K562 (cell line): ENCODE measurements at regions not wholly inside any gene's neighbourhood (a gene's known extent, or its start where the extent isn't known, plus 50 kb on each side); places are given as distances from the start of the nearest gene placed in this dataset.

Experiments
- ARID2 ChIP-seq: fragments of 450-650 bp; IDR thresholded peaks from 2 replicates; pipeline ENCODE4 v1.6.1; 2017; ENCODE audit warnings: antibody characterized with exemption, mild to moderate bottlenecking
- BCOR ChIP-seq: fragments of 450-650 bp; IDR thresholded peaks from 2 replicates; pipeline ENCODE4 v1.6.1; 2016
- FOXJ3 ChIP-seq: sonication (generic); formaldehyde crosslinking; IDR thresholded peaks from 2 replicates; pipeline ENCODE4 v1.4.0; 2020; ENCODE audit warnings: mild to moderate bottlenecking, missing genetic modification reagents
- GTF2F1 ChIP-seq: IDR thresholded peaks from 2 replicates; pipeline ENCODE4 v1.6.1; 2011; ENCODE audit warnings: low read depth, low read length, improper control_type of control experiment
- HLTF ChIP-seq: fragments of 450-650 bp; IDR thresholded peaks from 2 replicates; pipeline ENCODE4 v1.6.1; 2016
- MAFK ChIP-seq: IDR thresholded peaks from 2 replicates; pipeline ENCODE4 v1.6.1; 2011; ENCODE audit warnings: low read length, improper control_type of control experiment
- NCOA4 ChIP-seq: fragments of 450-650 bp; IDR thresholded peaks from 2 replicates; pipeline ENCODE4 v1.6.1; 2018; ENCODE audit warnings: mild to moderate bottlenecking; ENCODE audit not compliant: partially characterized antibody
- NEUROD1 ChIP-seq: fragments of 150-350 bp; IDR thresholded peaks from 2 replicates; pipeline ENCODE4 v1.6.1; 2014; ENCODE audit warnings: borderline replicate concordance, low read length, low read depth; ENCODE audit not compliant: partially characterized antibody
- NRF1 ChIP-seq, 2 experiments: fragments of 450-650 bp; IDR thresholded peaks in 1 of 2; conservative IDR thresholded peaks in 1 of 2; 2 replicates each; pipeline ENCODE4 v1.6.1; 2014; ENCODE audit warnings: mild to moderate bottlenecking in 2 of 2
- PHF21A ChIP-seq: fragments of 450-650 bp; IDR thresholded peaks from 2 replicates; pipeline ENCODE4 v1.6.1; 2017; ENCODE audit warnings: low read depth, borderline replicate concordance
- RBM17 ChIP-seq: fragments of 200-400 bp; formaldehyde crosslinking; IDR thresholded peaks from 2 replicates; pipeline ENCODE4 v1.6.1; 2017; ENCODE audit warnings: low read depth, mild to moderate bottlenecking, low read length, borderline replicate concordance
- SNRNP70 ChIP-seq: fragments of 200-400 bp; formaldehyde crosslinking; optimal IDR thresholded peaks from 2 replicates; pipeline ENCODE3; 2017; ENCODE audit warnings: low read depth, low read length
- SP1 ChIP-seq: sonication (generic); formaldehyde crosslinking; IDR thresholded peaks from 2 replicates; pipeline ENCODE4 v1.8.1; 2022; ENCODE audit warnings: mild to moderate bottlenecking, missing genetic modification reagents
- TAF1 ChIP-seq: IDR thresholded peaks from 2 replicates; pipeline ENCODE4 v1.6.1; 2011; ENCODE audit warnings: mild to moderate bottlenecking, low read length, moderate library complexity; ENCODE audit not compliant: insufficient read depth, control insufficient read depth, severe bottlenecking; ENCODE audit errors: extremely low read depth
- TAL1 ChIP-seq: fragments of 450-650 bp; IDR thresholded peaks from 2 replicates; pipeline ENCODE4 v1.6.1; 2016; ENCODE audit warnings: mild to moderate bottlenecking
- YBX1 ChIP-seq: fragments of 450-650 bp; IDR thresholded peaks from 2 replicates; pipeline ENCODE4 v1.7.1; 2016; ENCODE audit warnings: mild to moderate bottlenecking
- ZBED1 ChIP-seq: IDR thresholded peaks from 2 replicates; pipeline ENCODE4 v1.6.1; 2014
- ZEB2 ChIP-seq: fragments of 450-650 bp; IDR thresholded peaks from 2 replicates; pipeline ENCODE4 v1.6.1; 2016
- ZNF175 ChIP-seq: fragments of 200-800 bp; sonication (Bioruptor generic); IDR thresholded peaks from 2 replicates; pipeline ENCODE4 v1.6.1; 2016; ENCODE audit warnings: low read depth, mild to moderate bottlenecking, missing genetic modification characterization, missing compliant biosample characterization
- ZNF695 ChIP-seq: fragments of 450-650 bp; formaldehyde crosslinking; IDR thresholded peaks from 2 replicates; pipeline ENCODE4 v1.4.0; 2020; ENCODE audit warnings: mild to moderate bottlenecking, moderate library complexity
- ZSCAN29 ChIP-seq: fragments of 450-650 bp; IDR thresholded peaks from 2 replicates; pipeline ENCODE4 v1.6.1; 2017
- TF ChIP-seq, protein P1 (sequence below), 2 experiments: fragments of 200-800 bp in 1 of 2; sonication (Bioruptor generic) in 1 of 2; sonication (generic) in 1 of 2; formaldehyde crosslinking in 1 of 2; IDR thresholded peaks in 1 of 2; conservative IDR thresholded peaks in 1 of 2; 2 replicates each; pipeline versions ENCODE4 v1.5.0 to v1.6.1; 2016 to 2020; ENCODE audit warnings: missing compliant biosample characterization in 1 of 2, missing genetic modification characterization in 1 of 2, missing genetic modification reagents in 1 of 2
- TF ChIP-seq, protein P2 (sequence below): fragments of 450-650 bp; conservative IDR thresholded peaks from 2 replicates; pipeline ENCODE4 v1.6.1; 2016; ENCODE audit warnings: missing genetic modification characterization, low read depth, mild to moderate bottlenecking, control low read depth, missing compliant biosample characterization

DNA sequence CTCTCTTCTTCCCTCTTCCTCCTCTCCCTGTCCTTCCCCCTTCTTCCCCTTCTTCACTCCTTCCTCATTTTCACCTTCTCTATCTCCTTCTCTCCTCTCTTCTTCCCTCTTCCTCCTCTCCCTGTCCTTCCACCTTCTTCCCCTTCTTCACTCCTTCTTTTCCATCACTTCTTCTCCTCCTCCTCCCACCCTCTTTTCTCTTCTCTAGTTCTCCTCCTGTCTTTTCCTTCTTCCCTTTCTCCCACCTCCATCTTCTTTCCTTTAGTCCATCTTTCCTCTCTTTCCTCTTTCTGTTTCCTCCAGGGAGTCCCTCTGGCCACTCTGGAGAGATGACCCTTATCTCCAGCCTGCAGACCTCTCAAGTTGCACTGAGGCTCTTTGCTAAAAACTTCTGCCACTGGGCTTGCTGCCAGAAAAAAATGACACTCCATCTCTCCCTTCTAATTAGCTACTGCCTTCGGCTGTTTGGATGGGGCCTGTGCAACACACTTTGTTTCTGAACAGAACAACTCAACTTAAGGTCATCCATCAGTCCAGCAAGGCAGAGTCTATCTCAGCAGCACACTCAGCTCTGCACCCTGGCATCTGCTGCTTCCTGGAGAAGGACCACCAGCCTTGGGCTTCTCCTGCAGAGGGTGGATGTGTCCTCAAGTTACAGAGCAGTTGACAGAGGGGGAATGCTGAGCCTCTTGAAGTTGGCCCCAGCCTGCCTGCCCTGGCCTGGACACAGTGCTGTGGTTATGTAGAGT, 538.8 kb downstream of the MATN1 start (continued):
- TF ChIP-seq MAFK (no peak), BCOR (peak; percentile 64), RBM17 (no peak), FOXJ3 (no peak), ZNF695 (no peak), NRF1 (conservative IDR thresholded peaks at IDR 0.05 in 1 of 2, IDR thresholded peaks at IDR 0.05 in 1 of 2) (peak; percentile 40 to 46; a peak in 3 of 4 replicates), TAL1 (peak; percentile 95), ARID2 (peak; percentile 87; the same call in 1 of the 2 replicates), PHF21A (0 out of 2 replicates have a peak, but pooled peaks have one; percentile 66), NEUROD1 (peak; percentile 83), ZNF175 (CRISPR knock-in tag) (0 out of 2 replicates have a peak, but pooled peaks have one; percentile 32), ZSCAN29 (no peak), ZEB2 (peak; percentile 84), GTF2F1 (no peak), TAF1 (no peak), ZBED1 (no peak), HLTF (peak; percentile 99), SNRNP70 (no peak), YBX1 (peak; percentile 98), SP1 (CRISPR knock-in tag) (0 out of 2 replicates have a peak, but pooled peaks have one; percentile 32), NCOA4 (peak; percentile 90)
- TF ChIP-seq, protein P1, sequence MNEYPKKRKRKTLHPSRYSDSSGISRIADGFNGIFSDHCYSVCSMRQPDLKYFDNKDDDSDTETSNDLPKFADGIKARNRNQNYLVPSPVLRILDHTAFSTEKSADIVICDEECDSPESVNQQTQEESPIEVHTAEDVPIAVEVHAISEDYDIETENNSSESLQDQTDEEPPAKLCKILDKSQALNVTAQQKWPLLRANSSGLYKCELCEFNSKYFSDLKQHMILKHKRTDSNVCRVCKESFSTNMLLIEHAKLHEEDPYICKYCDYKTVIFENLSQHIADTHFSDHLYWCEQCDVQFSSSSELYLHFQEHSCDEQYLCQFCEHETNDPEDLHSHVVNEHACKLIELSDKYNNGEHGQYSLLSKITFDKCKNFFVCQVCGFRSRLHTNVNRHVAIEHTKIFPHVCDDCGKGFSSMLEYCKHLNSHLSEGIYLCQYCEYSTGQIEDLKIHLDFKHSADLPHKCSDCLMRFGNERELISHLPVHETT (CRISPR knock-in tag; conservative IDR thresholded peaks at IDR 0.05 in 1 of 2, IDR thresholded peaks at IDR 0.05 in 1 of 2): no peak
- TF ChIP-seq, protein P2, sequence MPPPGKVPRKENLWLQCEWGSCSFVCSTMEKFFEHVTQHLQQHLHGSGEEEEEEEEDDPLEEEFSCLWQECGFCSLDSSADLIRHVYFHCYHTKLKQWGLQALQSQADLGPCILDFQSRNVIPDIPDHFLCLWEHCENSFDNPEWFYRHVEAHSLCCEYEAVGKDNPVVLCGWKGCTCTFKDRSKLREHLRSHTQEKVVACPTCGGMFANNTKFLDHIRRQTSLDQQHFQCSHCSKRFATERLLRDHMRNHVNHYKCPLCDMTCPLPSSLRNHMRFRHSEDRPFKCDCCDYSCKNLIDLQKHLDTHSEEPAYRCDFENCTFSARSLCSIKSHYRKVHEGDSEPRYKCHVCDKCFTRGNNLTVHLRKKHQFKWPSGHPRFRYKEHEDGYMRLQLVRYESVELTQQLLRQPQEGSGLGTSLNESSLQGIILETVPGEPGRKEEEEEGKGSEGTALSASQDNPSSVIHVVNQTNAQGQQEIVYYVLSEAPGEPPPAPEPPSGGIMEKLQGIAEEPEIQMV (tag): peak; percentile 87
